GM12875 (cell line): ENCODE measurements at regions not wholly inside any gene's neighbourhood (a gene's known extent, or its start where the extent isn't known, plus 50 kb on each side); places are given as distances from the start of the nearest gene placed in this dataset.

Experiments used
- H3K4me3 ChIP-seq: one replicate; pipeline ENCODE4 v1.5.1; 2011; ENCODE audit warnings: low read depth, low read length, control low read depth
- TF ChIP-seq, protein P1 (sequence below): IDR thresholded peaks from 2 replicates; pipeline ENCODE4 v1.5.1; 2011; ENCODE audit warnings: low read depth, mild to moderate bottlenecking, control low read depth, inconsistent platforms, low read length, moderate library complexity, borderline replicate concordance; ENCODE audit not compliant: insufficient read depth

DNA sequence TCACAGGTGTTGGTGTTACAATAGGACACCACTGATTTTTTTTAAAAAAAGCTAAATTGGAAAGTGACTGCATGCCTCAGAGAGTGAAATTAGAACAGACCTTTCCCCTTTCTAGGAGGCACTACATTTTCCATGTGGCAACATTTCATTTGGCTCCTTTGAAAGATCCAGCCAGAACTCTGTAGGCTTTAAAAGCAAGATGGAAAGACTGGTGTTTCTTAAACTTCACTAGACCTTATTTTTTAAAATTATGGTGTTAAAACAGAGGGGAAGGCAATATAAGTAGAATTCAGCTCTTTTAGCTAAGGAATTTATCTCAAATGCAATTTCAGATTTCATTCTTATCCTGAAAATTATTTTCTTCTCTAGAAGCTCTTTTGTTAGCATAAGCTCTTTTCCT, 317.6 kb upstream of the TGFBR2 start:
- no peak overlapping the region for H3K4me3 ChIP-seq
- TF ChIP-seq, protein P1, sequence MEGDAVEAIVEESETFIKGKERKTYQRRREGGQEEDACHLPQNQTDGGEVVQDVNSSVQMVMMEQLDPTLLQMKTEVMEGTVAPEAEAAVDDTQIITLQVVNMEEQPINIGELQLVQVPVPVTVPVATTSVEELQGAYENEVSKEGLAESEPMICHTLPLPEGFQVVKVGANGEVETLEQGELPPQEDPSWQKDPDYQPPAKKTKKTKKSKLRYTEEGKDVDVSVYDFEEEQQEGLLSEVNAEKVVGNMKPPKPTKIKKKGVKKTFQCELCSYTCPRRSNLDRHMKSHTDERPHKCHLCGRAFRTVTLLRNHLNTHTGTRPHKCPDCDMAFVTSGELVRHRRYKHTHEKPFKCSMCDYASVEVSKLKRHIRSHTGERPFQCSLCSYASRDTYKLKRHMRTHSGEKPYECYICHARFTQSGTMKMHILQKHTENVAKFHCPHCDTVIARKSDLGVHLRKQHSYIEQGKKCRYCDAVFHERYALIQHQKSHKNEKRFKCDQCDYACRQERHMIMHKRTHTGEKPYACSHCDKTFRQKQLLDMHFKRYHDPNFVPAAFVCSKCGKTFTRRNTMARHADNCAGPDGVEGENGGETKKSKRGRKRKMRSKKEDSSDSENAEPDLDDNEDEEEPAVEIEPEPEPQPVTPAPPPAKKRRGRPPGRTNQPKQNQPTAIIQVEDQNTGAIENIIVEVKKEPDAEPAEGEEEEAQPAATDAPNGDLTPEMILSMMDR = no peak

DNA sequence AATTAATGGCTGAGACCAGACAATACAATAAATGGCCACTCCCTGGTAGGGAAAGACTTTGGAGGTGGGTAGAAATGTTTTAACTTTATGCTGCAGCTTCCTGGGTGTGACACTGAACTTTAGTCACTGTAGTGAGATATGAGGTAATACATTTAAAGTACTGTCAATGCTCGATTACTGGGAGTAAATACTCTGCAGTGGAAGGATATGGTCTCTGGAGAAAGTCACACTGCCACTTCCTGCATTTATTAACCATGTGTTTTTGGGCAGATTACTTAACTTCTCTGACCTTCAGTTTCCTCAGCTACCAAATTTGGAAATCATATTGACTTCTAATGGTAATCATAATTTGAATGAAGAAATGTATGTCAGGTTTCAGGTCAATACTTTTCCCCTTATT, 317.1 kb upstream of the TGFBR2 start:
- H3K4me3 ChIP-seq = no peak overlapping the region
- TF ChIP-seq, protein P1 = no peak

DNA sequence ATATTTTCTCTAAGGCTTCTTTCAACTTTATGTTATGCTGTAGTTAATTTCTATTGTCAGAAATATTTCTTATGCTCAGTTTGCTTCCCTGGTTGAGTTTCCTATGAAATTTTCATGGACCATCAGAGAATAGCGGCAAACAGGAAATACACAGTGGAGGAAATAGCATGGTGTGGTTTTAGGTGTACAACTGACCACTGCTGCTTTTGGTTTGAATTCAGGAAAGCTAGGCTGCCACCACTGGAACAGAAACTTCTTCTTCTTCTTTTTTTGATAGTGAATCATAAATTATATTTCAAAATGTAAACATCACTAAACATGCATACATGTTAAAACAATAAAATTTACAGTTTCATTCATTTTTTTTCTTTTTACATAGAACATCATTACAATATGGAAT, 316.6 kb upstream of the TGFBR2 start:
- TF ChIP-seq, protein P1 = no peak
- no peak overlapping the region for H3K4me3 ChIP-seq

DNA sequence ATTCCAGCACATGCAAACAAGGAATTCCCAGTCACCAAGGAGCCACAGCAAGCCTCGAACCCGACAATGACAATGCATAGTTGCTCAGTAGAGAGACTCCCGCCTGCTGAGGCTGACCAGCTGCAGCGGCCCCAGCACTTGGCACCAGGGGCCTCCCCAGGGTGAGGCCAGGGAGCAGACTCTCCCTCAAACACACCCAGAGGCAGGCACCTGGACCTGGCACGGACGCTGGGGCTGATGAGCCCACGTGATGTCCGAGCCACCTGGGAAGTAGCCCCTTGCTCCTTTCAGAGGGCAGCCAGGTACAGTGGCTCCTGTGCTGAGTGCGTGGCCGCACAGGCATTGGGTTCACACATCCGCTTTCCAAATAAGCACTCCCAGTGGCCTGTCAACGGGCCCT, 315.9 kb upstream of the TGFBR2 start:
- TF ChIP-seq, protein P1 = no peak
- H3K4me3 ChIP-seq = no peak overlapping the region

DNA sequence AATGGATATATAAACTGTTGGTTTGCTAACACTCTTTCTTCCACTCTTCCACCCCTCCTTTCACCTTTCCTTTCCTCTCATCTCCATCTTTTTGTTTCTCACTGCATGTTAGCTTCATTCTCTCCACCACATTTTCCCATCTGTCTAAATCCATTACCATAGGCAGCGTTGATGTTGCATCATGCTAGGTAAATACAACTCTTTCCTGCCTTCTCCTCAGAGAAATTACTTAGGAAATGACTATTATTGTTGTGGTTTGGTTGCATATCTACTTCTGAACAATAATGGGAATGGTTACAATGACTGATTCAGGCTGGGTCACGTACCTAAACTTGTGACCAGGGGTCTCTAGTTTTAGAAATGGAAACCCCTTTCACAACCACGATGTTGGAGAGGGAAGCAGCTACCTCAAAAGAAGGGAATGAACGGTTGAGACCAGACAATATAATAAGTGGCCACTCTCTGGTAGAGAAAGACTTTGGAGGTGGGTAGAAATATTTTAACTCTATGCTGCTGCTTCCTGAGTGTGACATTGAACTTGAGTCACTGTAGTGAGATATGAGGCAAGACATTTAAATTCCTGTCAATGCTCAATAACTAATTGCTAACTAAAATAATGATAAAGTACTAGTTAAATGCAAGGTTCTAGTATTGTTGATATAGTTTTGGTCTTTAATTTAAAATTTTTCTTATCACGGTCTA, 314.1 kb upstream of the TGFBR2 start:
- H3K4me3 ChIP-seq = no peak overlapping the region
- TF ChIP-seq, protein P1 = no peak

DNA sequence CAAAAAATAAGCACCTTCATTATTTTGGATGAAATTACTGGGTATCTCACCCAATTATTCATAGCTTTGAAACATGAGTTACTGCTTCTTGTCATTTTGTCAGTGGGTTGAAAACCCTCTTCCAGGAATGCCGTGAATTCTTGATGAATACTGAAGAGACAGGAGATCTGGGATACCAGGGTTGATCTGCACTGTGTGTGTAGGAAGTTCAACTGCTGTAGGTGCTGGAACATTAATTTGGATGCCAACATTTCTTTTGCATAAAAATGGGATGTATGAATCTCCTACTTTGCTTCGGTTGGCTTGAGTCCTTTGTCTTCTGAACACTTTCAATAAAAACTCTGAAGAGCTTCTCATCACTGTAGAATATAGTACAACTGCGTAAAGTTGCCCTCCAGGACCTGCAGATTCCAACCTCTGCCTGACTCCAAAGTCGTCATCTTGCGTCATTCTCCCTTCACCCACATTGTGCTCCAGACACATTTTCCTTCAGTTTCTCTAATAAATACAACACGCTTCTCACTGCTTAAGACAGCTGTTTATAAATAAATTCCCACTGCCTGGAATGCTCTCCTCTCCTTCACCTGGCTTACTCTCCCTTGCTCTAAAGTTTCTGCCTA, 312.7 kb upstream of the TGFBR2 start:
- H3K4me3 ChIP-seq = no peak overlapping the region
- TF ChIP-seq, protein P1 = no peak

DNA sequence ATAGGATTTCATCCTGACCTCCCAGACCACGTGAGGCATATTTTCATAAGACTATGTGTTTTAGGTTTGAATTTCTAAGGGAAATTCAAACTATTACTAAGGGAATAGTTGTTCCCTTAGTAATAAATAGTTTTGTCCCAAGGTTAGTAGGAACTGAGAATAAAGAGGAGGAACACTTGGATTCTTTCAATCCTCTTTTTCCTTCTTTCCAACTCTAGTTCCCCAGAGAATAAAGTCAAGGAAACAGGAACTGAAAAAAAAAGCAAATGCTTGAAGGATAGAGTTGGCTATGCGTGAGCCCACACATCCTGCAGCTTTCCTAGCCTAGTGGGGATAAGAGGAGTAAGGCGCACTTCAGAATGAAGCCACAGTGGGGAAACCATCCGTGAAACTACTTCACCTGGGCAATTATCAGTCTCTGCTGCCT, 312.1 kb upstream of the TGFBR2 start:
- no peak overlapping the region for H3K4me3 ChIP-seq
- TF ChIP-seq, protein P1 = no peak
